Vagina (tissue), 2 donors: ENCODE measurements at regions not wholly inside any gene's neighbourhood (a gene's known extent, or its start where the extent isn't known, plus 50 kb on each side); places are given as distances from the start of the nearest gene placed in this dataset.

Source experiments
- DNase-seq, 2 donors: peaks; one replicate each; pipeline ENCODE4 v3.0.0-alpha.2; 2017; ENCODE audit errors: extremely low spot score in 2 of 2
- H3K27ac ChIP-seq: fragments of 200-600 bp; sonication (generic); one replicate; pipeline ENCODE4 v1.5.1; 2019
- H3K27me3 ChIP-seq: fragments of 200-600 bp; sonication (generic); one replicate; pipeline ENCODE4 v1.5.1; 2019
- H3K36me3 ChIP-seq, 2 donors: fragments of 200-600 bp; sonication (generic); one replicate each; pipeline ENCODE4 v1.5.1; 2017 to 2019
- H3K4me1 ChIP-seq: fragments of 200-600 bp; sonication (generic); one replicate; pipeline ENCODE4 v1.5.1; 2019
- H3K4me3 ChIP-seq, 2 donors: fragments of 200-600 bp; sonication (generic); 1 replicate in 1 of 2; 2 replicates in 1 of 2; pipeline ENCODE4 v1.5.1; 2016 to 2019
- H3K9me3 ChIP-seq: fragments of 200-600 bp; sonication (generic); one replicate; pipeline ENCODE4 v1.5.1; 2019
- CTCF ChIP-seq, 3 experiments: fragments of 450-650 bp in 2 of 3; fragments of 200-600 bp in 1 of 3; sonication (generic) in 1 of 3; IDR thresholded peaks; one replicate each; pipeline ENCODE4 v1.5.1; 2017 to 2019; ENCODE audit warnings: antibody characterized with exemption in 3 of 3, mild to moderate bottlenecking in 2 of 3, moderate library complexity in 2 of 3
- POLR2A ChIP-seq, 2 donors: fragments of 450-650 bp; IDR thresholded peaks; one replicate each; pipeline ENCODE4 v1.6.1; 2017; ENCODE audit warnings: antibody characterized with exemption in 2 of 2, mild to moderate bottlenecking in 2 of 2, moderate library complexity in 2 of 2
- POLR2AphosphoS5 ChIP-seq, 2 donors: sonication (generic); formaldehyde crosslinking; IDR thresholded peaks; one replicate each; pipeline ENCODE4 v1.9.0; 2017; ENCODE audit warnings: antibody characterized with exemption in 2 of 2, mild to moderate bottlenecking in 2 of 2, low read depth in 1 of 2; ENCODE audit not compliant: insufficient read depth in 1 of 2
- intact Hi-C: fragments of 100-400 bp; cut with DNase I; formaldehyde crosslinking; loops from one replicate; pipeline ENCODE4 v1.15.1; 2023

- intact Hi-C loops: no loop called here
- no peak overlapping the region for H3K27ac ChIP-seq
- no peaks in the 10 kb centered on the region for H3K27me3 ChIP-seq
- peaks cover 13% of the 10 kb centered on the region for H3K4me1 ChIP-seq
- H3K4me3 ChIP-seq: no peak overlapping the region
- no peak for DNase-seq
- no peaks in the 10 kb centered on the region for H3K9me3 ChIP-seq
- H3K36me3 ChIP-seq: no peaks in the 10 kb centered on the region
- no peak for TF ChIP-seq CTCF (IDR thresholded peaks at IDR 0.05)
Measured at GRCh38 chr1:235043234-235043633, 85.4 kb downstream of the TOMM20 start.

GRCh38 chr1:235038701-235039100, 89.9 kb downstream of the TOMM20 start:
- Histone ChIP-seq H3K4me3 (no peak overlapping the region), H3K4me1 (no peaks in the 10 kb centered on the region), H3K27me3 (no peaks in the 10 kb centered on the region), H3K9me3 (no peaks in the 10 kb centered on the region), H3K27ac (no peak overlapping the region), H3K36me3 (no peaks in the 10 kb centered on the region)
- DNase-seq: no peak
- TF ChIP-seq POLR2A (IDR thresholded peaks at IDR 0.05) (no peak), CTCF (IDR thresholded peaks at IDR 0.05) (no peak), POLR2AphosphoS5 (IDR thresholded peaks at IDR 0.05; ENCODE audit: insufficient read depth in 1 of 2, low read depth in 1 of 2) (no peak)
- intact Hi-C loops: no loop called here

- DNase-seq: no peak
- TF ChIP-seq CTCF (IDR thresholded peaks at IDR 0.05): no peak
- no peak for TF ChIP-seq POLR2A (IDR thresholded peaks at IDR 0.05)
- TF ChIP-seq POLR2AphosphoS5 (IDR thresholded peaks at IDR 0.05; ENCODE audit: insufficient read depth in 1 of 2, low read depth in 1 of 2): no peak
- intact Hi-C loops: no loop called here
- no peak overlapping the region for H3K4me3 ChIP-seq
- H3K27me3 ChIP-seq: no peaks in the 10 kb centered on the region
- H3K36me3 ChIP-seq: no peaks in the 10 kb centered on the region
- no peaks in the 10 kb centered on the region for H3K9me3 ChIP-seq
- H3K27ac ChIP-seq: no peak overlapping the region
- no peaks in the 10 kb centered on the region for H3K4me1 ChIP-seq
Measured at GRCh38 chr1:235035928-235036327, 92.7 kb downstream of the TOMM20 start.

- H3K27ac ChIP-seq: no peak overlapping the region
- H3K9me3 ChIP-seq: no peaks in the 10 kb centered on the region
- H3K4me1 ChIP-seq: no peaks in the 10 kb centered on the region
- peak in 1 of 2 donors; percentile 52 for DNase-seq
- TF ChIP-seq CTCF (IDR thresholded peaks at IDR 0.05) (no peak), POLR2A (IDR thresholded peaks at IDR 0.05) (no peak), POLR2AphosphoS5 (IDR thresholded peaks at IDR 0.05; ENCODE audit: insufficient read depth in 1 of 2, low read depth in 1 of 2) (no peak)
- no peaks in the 10 kb centered on the region for H3K27me3 ChIP-seq
- no peak overlapping the region for H3K4me3 ChIP-seq
- intact Hi-C loops: no loop called here
- no peaks in the 10 kb centered on the region for H3K36me3 ChIP-seq
Measured at GRCh38 chr1:235030919-235031596, 97.6 kb downstream of the TOMM20 start.

GRCh38 chr1:235027862-235028250, 100.8 kb downstream of the TOMM20 start:
- Histone ChIP-seq H3K4me1 (no peaks in the 10 kb centered on the region), H3K4me3 (no peak overlapping the region), H3K36me3 (no peaks in the 10 kb centered on the region), H3K27me3 (no peaks in the 10 kb centered on the region), H3K27ac (no peak overlapping the region), H3K9me3 (no peaks in the 10 kb centered on the region)
- intact Hi-C loops: no loop called here
- no peak for DNase-seq
- TF ChIP-seq POLR2A (IDR thresholded peaks at IDR 0.05) (no peak), POLR2AphosphoS5 (IDR thresholded peaks at IDR 0.05; ENCODE audit: insufficient read depth in 1 of 2, low read depth in 1 of 2) (no peak), CTCF (IDR thresholded peaks at IDR 0.05) (no peak)
